GM10266 (cell line): ENCODE measurements at regions not wholly inside any gene's neighbourhood (a gene's known extent, or its start where the extent isn't known, plus 50 kb on each side); places are given as distances from the start of the nearest gene placed in this dataset.

Source experiments
- DNase-seq: peaks from one replicate; pipeline ENCODE4 v3.0.0; 2012; ENCODE audit errors: extremely low spot score
- TF ChIP-seq, protein P1 (sequence below): IDR thresholded peaks from 2 replicates; pipeline ENCODE4 v1.5.1; 2012; ENCODE audit warnings: mild to moderate bottlenecking, low read depth; ENCODE audit not compliant: control insufficient read depth, insufficient read depth; ENCODE audit errors: missing control alignments

DNA sequence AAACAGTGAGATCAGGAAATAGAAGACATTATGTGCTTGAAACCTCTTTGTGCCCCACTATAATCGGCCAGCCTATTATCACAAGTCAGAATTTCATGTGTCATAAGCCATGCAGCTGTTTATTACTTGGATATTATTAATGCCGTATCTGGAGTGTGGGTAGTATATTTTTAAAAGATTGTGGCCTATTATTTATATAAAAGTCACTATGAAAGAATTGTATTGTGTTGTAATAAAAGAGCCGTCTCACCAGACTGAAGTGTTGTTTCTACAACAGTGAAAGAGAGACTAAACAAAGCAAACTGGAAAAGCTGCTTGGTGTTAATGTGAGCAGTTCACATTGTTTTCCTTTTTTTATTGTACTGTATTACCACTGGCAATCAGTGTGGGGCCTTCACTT, 449.1 kb downstream of the PSAT1 start:
- no peak for DNase-seq
- TF ChIP-seq, protein P1, sequence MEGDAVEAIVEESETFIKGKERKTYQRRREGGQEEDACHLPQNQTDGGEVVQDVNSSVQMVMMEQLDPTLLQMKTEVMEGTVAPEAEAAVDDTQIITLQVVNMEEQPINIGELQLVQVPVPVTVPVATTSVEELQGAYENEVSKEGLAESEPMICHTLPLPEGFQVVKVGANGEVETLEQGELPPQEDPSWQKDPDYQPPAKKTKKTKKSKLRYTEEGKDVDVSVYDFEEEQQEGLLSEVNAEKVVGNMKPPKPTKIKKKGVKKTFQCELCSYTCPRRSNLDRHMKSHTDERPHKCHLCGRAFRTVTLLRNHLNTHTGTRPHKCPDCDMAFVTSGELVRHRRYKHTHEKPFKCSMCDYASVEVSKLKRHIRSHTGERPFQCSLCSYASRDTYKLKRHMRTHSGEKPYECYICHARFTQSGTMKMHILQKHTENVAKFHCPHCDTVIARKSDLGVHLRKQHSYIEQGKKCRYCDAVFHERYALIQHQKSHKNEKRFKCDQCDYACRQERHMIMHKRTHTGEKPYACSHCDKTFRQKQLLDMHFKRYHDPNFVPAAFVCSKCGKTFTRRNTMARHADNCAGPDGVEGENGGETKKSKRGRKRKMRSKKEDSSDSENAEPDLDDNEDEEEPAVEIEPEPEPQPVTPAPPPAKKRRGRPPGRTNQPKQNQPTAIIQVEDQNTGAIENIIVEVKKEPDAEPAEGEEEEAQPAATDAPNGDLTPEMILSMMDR, result no peak

DNA sequence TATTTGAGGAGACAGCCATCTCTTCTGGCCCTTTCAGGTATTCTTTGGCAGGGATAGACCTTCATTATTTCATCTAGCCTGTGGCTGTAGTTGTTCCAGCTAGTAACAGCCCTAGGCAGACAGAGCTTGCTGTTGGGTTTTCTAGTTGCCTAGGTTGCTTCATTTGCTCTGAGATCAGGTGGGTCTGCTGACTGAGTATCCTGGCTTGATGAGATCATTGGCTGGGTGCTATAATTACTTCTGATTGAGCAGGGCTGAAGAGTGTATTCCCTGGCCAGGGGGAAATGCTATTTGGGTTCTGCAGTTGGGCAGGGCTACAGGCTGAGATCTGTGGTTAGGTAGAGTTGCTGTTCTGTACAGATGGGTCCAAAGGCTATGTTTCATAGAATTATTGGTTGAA, 456.1 kb downstream of the PSAT1 start:
- TF ChIP-seq, protein P1, result no peak
- no peak for DNase-seq

DNA sequence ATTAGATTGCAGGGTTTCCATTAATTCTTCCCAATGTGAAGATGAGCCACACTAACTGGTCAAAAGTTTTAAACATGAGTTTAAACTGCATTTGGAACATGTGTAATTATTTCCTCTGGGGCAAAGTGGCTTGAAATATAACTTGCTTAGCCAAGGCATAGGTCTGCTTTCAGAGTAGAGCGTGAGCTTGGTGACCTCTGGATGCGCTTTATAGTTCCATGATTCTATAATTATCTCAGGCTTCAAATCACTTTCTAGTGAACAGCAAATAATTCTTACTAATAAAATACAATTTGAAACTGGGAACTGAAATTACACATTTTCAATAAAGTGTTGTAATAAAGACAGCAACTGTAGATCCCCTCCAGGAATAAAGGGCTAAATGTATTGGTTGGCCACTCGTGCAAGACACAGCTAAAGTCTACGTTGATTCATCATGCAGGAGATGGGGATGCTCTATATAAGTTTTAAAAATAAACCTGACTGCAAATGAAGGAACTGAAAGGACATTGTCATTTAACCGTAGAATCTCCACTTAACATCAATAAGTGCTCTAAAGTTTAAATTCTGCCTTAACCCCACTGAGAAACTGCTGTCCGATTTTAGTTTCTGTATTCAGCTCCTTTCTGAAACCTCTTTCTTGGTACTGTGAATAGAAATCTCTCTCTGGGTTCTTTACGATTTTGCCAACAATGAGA, 460.0 kb downstream of the PSAT1 start:
- no peak for DNase-seq
- TF ChIP-seq, protein P1, result no peak

DNA sequence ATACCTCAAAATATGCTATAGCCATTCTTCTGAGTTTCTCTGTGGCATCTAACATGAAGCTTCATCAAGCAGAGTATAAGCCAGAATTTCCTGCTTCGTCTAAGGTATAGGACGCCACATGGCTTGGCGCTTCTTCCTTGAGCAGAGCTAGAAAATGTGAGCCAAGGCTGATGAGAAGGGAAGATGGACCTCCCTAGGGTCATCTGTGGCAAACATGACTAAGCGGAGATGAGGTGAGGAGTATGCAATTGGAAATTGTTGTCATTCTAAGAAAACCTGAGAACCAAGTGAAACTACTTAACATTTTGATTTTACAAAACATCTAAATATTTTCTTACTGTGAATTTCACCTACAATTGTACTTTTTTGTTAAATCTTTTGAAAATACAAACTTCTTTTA, 466.5 kb downstream of the PSAT1 start:
- DNase-seq, result no peak
- TF ChIP-seq, protein P1, result no peak

DNA sequence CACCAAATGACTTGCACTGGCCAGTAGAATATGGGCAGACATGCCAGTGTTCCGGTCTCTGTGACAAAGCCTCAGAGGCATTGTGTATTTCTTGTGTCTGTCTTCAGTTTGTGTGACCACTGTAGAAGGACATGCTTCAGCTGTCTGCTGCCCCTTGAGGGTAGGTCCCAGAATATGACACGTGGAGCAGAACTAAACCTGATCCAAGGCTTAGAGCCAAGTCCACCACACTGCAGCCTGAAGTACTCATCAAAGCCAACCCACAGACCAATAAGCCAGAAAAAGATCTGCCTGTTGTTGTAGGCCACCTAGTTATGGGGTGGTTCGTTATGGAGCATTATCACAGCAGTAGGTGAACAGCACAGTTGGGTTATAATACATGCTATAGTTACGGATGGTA, 468.9 kb downstream of the PSAT1 start:
- DNase-seq, result no peak
- TF ChIP-seq, protein P1, result no peak

DNA sequence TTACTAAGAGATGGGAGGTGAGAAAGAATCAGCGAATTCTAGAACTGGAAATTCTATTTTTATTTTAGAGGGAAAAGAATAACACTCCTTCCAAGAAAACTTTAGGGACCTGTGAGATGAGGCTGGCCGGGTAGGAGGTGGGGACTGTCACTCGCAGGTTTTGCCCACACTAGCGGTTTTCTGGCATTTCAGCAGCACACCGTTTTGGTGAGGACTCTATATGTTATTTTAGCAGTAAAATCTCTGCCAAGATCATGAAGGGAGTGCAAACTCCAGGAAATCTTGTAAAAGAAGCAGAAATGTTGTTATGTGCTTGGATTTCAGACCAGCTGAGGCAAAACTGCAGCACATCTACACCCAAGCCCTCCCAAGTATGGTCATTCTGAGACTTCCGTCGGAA, 470.6 kb downstream of the PSAT1 start:
- TF ChIP-seq, protein P1, result no peak
- no peak for DNase-seq

DNA sequence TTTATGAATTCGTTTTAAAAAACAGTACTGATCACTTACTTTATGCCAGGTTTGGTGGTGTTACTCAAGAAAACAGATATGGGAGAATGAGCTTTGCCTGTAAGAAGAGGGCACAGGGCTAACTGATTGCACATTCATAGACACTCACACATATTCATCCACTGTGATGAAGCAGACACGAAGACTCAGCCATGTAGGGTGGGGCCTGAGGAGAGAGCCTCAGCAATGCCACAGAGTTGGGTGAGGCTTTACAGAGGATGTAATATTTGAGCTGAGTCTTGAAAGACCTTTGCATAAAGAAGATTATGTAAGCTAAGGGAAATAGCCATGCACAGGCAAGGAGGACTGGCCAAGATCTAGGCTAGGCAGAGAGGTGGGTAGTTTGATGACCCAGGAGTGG, 472.8 kb downstream of the PSAT1 start:
- DNase-seq, result no peak
- TF ChIP-seq, protein P1, result no peak
